OCI-LY7 (cell line): ENCODE measurements at regions not wholly inside any gene's neighbourhood (a gene's known extent, or its start where the extent isn't known, plus 50 kb on each side); places are given as distances from the start of the nearest gene placed in this dataset.

Source experiments
- CTCF ChIP-seq: fragments of 200-600 bp; sonication (generic); conservative IDR thresholded peaks from 2 replicates; pipeline ENCODE4 v1.5.1; 2014; ENCODE audit warnings: mild to moderate bottlenecking, antibody characterized with exemption, low read length, moderate library complexity, mixed read lengths
- EZH2phosphoT487 ChIP-seq: fragments of 200-600 bp; sonication (generic); IDR thresholded peaks from 2 replicates; pipeline ENCODE4 v1.6.1; 2018; ENCODE audit warnings: low read depth, borderline replicate concordance, mild to moderate bottlenecking, mixed run types, antibody characterized with exemption, low read length, moderate library complexity, mixed read lengths

GRCh38 chr14:49036266-49036665, 549.9 kb downstream of the RPS29 start:
- TF ChIP-seq EZH2phosphoT487 (no peak), CTCF (no peak)
